Coronary artery (tissue), 2 donors: ENCODE measurements at regions not wholly inside any gene's neighbourhood (a gene's known extent, or its start where the extent isn't known, plus 50 kb on each side); places are given as distances from the start of the nearest gene placed in this dataset.

Source experiments
- DNase-seq: peaks from one replicate; pipeline ENCODE4 v3.0.0-alpha.2; 2017; ENCODE audit warnings: low spot score
- H3K27ac ChIP-seq, 2 donors: fragments of 200-600 bp; sonication (generic); one replicate each; pipeline ENCODE4 v1.5.1; 2016 to 2019
- H3K4me3 ChIP-seq: fragments of 200-600 bp; sonication (generic); 2 replicates; pipeline ENCODE4 v1.5.1; 2016; ENCODE audit warnings: mild to moderate bottlenecking, moderate library complexity
- CTCF ChIP-seq: fragments of 200-600 bp; sonication (generic); IDR thresholded peaks from one replicate; pipeline ENCODE4 v1.5.1; 2019; ENCODE audit warnings: antibody characterized with exemption

GRCh38 chr7:125512373-125512772, 582.7 kb upstream of the POT1 start:
- no peak for TF ChIP-seq CTCF
- DNase-seq, result no peak
- no peak overlapping the region for H3K27ac ChIP-seq
- H3K4me3 ChIP-seq, result no peak overlapping the region

- H3K4me3 ChIP-seq, result no peak overlapping the region
- DNase-seq, result no peak
- no peak overlapping the region for H3K27ac ChIP-seq
- TF ChIP-seq CTCF, result no peak
Measured at GRCh38 chr7:125511310-125511709, 581.7 kb upstream of the POT1 start.

GRCh38 chr7:125506331-125506730, 576.7 kb upstream of the POT1 start:
- Histone ChIP-seq H3K4me3 (no peak overlapping the region), H3K27ac (no peak overlapping the region)
- TF ChIP-seq CTCF, result no peak
- no peak for DNase-seq

GRCh38 chr7:125504848-125505247, 575.2 kb upstream of the POT1 start:
- no peak for TF ChIP-seq CTCF
- H3K4me3 ChIP-seq, result no peak overlapping the region
- DNase-seq, result no peak
- no peak overlapping the region for H3K27ac ChIP-seq

- no peak for TF ChIP-seq CTCF
- DNase-seq, result no peak
Measured at GRCh38 chr7:125495997-125496396, 566.4 kb upstream of the POT1 start.

GRCh38 chr7:125492521-125492920, 562.9 kb upstream of the POT1 start:
- DNase-seq, result no peak
- Histone ChIP-seq H3K27ac (no peak overlapping the region), H3K4me3 (no peak overlapping the region)
- TF ChIP-seq CTCF, result no peak

More at GRCh38 chr7:125495997-125496396, 566.4 kb upstream of the POT1 start:
- no peak overlapping the region for H3K4me3 ChIP-seq
- no peak overlapping the region for H3K27ac ChIP-seq

- TF ChIP-seq CTCF, result no peak
- H3K27ac ChIP-seq, result no peak overlapping the region
- DNase-seq, result no peak
- no peak overlapping the region for H3K4me3 ChIP-seq
Measured at GRCh38 chr7:125491137-125491536, 561.5 kb upstream of the POT1 start.
